HUES64 (cell line): ENCODE measurements at regions not wholly inside any gene's neighbourhood (a gene's known extent, or its start where the extent isn't known, plus 50 kb on each side); places are given as distances from the start of the nearest gene placed in this dataset.

Experiments
- H3K27ac ChIP-seq: 2 replicates; pipeline ENCODE4 v1.7.0; 2013; ENCODE audit warnings: low read depth, low read length, inconsistent platforms
- H3K27me3 ChIP-seq: 2 replicates; pipeline ENCODE4 v1.6.1; 2013; ENCODE audit warnings: mild to moderate bottlenecking, low read length; ENCODE audit not compliant: insufficient read depth
- H3K36me3 ChIP-seq: 2 replicates; pipeline ENCODE4 v1.6.1; 2013; ENCODE audit warnings: mild to moderate bottlenecking, low read length; ENCODE audit not compliant: insufficient read depth
- H3K4me1 ChIP-seq: 2 replicates; pipeline ENCODE4 v1.6.1; 2013; ENCODE audit warnings: mild to moderate bottlenecking, low read length, moderate library complexity; ENCODE audit not compliant: insufficient read depth
- H3K4me3 ChIP-seq: 2 replicates; pipeline ENCODE4 v1.5.1; 2013; ENCODE audit warnings: mild to moderate bottlenecking, low read length, moderate library complexity
- H3K9ac ChIP-seq: 2 replicates; pipeline ENCODE4 v1.6.1; 2013; ENCODE audit warnings: mild to moderate bottlenecking, low read depth, low read length
- H3K9me3 ChIP-seq: 2 replicates; pipeline ENCODE4 v1.6.1; 2013; ENCODE audit warnings: low read depth, low read length; ENCODE audit not compliant: insufficient read depth
- WGBS: fragments of 150-250, 120-280 bp; methylation state at CpG from one replicate; pipeline ENCODE4 v1.1.7; 2013; ENCODE audit warnings: missing lambda C conversion rate; 5-methylcytosine and 5-hydroxymethylcytosine counted together

DNA sequence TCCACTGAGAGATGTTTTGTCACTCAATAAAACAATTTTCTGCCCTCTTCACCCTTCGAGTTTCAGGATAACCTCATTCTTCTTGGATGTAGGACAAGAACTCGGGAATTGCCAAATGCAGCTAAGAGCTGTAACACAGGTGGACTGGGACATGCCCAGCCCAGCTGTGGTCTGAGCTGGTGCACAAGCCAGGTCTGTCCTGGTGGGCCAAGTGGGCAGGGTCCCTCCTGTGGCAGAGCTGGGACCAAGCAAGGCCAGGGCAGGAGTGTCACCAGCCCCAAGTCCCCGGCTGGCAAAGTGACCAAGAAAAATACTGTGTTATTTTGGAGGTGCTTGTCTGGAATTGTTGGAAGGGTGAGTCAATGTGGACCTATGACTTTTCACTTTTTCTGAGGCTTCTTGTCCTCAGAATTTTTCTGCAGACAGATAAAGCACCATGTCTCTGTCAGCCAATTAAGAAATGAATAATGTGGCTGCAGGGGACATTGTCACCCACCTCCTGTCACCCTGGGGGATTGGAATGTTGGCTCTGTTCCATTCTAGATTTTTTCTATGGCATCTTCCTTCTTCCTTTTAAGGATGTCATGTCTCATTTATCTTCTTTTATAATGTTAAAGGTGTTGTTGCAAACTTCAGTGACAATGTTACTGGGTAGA is 645.2 kb upstream of the EPHA6 start:
- 96% methylated on average over 3 of the region's 3 CpGs for WGBS
- peaks cover 46% of the 10 kb centered on the region for H3K9me3 ChIP-seq
- H3K4me1 ChIP-seq, result no peaks in the 10 kb centered on the region
- H3K4me3 ChIP-seq, result no peak overlapping the region
- no peaks in the 10 kb centered on the region for H3K36me3 ChIP-seq
- H3K27me3 ChIP-seq, result no peaks in the 10 kb centered on the region
- H3K27ac ChIP-seq, result no peak overlapping the region
- no peak overlapping the region for H3K9ac ChIP-seq

- no peak overlapping the region for H3K4me3 ChIP-seq
- H3K4me1 ChIP-seq, result no peaks in the 10 kb centered on the region
- no peak overlapping the region for H3K9ac ChIP-seq
- H3K9me3 ChIP-seq, result peaks cover 56% of the 10 kb centered on the region
- H3K27me3 ChIP-seq, result no peaks in the 10 kb centered on the region
- no peak overlapping the region for H3K27ac ChIP-seq
- H3K36me3 ChIP-seq, result no peaks in the 10 kb centered on the region
Observed at GRCh38 chr3:96172917-96173316, 641.5 kb upstream of the EPHA6 start.

DNA sequence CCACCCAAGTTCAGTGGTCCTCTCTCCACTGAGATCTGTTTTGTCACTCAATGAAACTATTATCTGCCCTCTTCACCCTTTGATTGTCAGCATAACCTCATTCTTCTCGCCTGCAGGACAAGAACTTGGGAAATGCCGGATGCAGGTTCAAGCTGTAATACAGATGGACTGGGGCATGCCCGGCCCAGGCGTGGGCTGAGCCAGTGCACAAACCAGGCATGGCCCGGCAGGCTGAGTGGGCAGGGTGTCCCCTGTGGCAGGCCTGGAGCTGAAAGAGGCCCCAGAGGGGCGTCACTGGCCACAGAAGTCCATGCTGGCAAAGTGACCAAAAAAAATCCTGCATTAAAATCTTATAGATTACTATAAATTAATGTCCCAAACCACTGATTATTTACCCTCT is 638.9 kb upstream of the EPHA6 start:
- H3K27me3 ChIP-seq, result no peaks in the 10 kb centered on the region
- 95% methylated on average over 6 of the region's 6 CpGs for WGBS
- H3K36me3 ChIP-seq, result no peaks in the 10 kb centered on the region
- H3K27ac ChIP-seq, result no peak overlapping the region
- no peaks in the 10 kb centered on the region for H3K4me1 ChIP-seq
- no peak overlapping the region for H3K4me3 ChIP-seq
- H3K9me3 ChIP-seq, result peaks cover 38% of the 10 kb centered on the region
- no peak overlapping the region for H3K9ac ChIP-seq

GRCh38 chr3:96182756-96183155 is 631.6 kb upstream of the EPHA6 start:
- Histone ChIP-seq H3K36me3 (no peaks in the 10 kb centered on the region), H3K27ac (no peak overlapping the region), H3K4me1 (no peaks in the 10 kb centered on the region), H3K27me3 (no peaks in the 10 kb centered on the region), H3K4me3 (no peak overlapping the region), H3K9ac (no peak overlapping the region), H3K9me3 (no peaks in the 10 kb centered on the region)
- WGBS, result 97% methylated on average over 1 of the region's 1 CpG

DNA sequence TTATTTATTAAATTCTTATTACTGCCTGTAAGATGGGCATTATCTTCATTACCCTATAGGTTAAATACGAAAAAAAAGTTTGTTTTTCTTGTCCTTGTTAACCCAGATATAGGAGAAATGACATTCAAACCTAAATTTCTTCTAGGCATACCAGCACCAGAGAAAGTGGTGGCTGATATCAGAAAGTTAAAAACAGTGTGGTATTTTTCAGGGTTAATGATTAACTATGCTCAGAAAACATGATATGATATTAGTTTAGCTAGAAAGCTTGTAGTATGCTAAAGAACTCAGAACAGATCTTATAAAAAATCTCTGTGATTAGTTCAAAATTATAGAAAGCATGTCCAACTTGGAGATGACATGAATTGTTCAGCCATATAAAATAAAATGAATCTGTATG is 630.5 kb upstream of the EPHA6 start:
- Histone ChIP-seq H3K4me3 (no peak overlapping the region), H3K36me3 (no peaks in the 10 kb centered on the region), H3K27me3 (no peaks in the 10 kb centered on the region), H3K27ac (no peak overlapping the region), H3K4me1 (no peaks in the 10 kb centered on the region), H3K9ac (no peak overlapping the region), H3K9me3 (no peaks in the 10 kb centered on the region)
- no CpG with 5 or more reads among the region's 1 CpG for WGBS

DNA sequence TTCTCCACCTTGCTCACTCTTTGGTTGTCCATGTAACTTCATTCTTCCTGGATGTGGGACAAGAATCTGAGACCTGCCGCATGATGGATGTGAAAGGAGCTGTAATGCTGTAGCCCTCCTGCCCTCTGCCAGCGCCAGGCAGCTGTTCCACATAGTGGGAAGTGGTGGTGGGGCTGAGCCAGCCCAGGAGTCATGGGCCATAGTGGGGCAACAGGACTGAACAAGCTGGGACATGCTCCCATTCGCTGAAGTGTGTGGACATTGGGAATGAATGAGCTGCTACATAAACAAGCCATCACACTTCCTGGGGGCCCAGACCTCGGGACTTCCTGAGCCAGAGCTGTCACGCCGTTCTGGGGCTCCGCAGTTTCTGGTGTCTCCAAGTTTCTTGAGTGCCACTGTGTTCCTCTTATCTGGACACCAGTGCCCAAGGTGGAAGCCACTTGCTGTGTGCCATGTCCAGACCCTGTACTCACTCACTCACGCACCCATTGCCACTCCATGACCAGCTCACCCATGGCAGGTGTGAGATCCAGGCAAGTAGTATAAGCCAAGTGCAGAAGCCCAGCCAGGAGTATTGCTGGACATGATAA is 624.3 kb upstream of the EPHA6 start:
- Histone ChIP-seq H3K4me1 (no peaks in the 10 kb centered on the region), H3K9ac (no peak overlapping the region), H3K9me3 (peaks cover 7% of the 10 kb centered on the region), H3K4me3 (no peak overlapping the region), H3K27ac (no peak overlapping the region), H3K36me3 (no peaks in the 10 kb centered on the region), H3K27me3 (no peaks in the 10 kb centered on the region)
- 96% methylated on average over 8 of the region's 8 CpGs for WGBS

GRCh38 chr3:96192966-96193550 is 621.3 kb upstream of the EPHA6 start:
- no peaks in the 10 kb centered on the region for H3K36me3 ChIP-seq
- no peak overlapping the region for H3K27ac ChIP-seq
- H3K4me1 ChIP-seq, result no peaks in the 10 kb centered on the region
- no peaks in the 10 kb centered on the region for H3K27me3 ChIP-seq
- H3K4me3 ChIP-seq, result no peak overlapping the region
- H3K9ac ChIP-seq, result no peak overlapping the region
- peaks cover 7% of the 10 kb centered on the region for H3K9me3 ChIP-seq
- WGBS, result 91% methylated on average over 3 of the region's 4 CpGs

GRCh38 chr3:96200897-96201296 is 613.5 kb upstream of the EPHA6 start:
- no peaks in the 10 kb centered on the region for H3K9me3 ChIP-seq
- no peak overlapping the region for H3K9ac ChIP-seq
- no peak overlapping the region for H3K4me3 ChIP-seq
- H3K4me1 ChIP-seq, result no peaks in the 10 kb centered on the region
- H3K27me3 ChIP-seq, result no peaks in the 10 kb centered on the region
- no peaks in the 10 kb centered on the region for H3K36me3 ChIP-seq
- no peak overlapping the region for H3K27ac ChIP-seq
- WGBS, result 90% methylated on average over 1 of the region's 1 CpG

GRCh38 chr3:96201463-96201862 is 612.9 kb upstream of the EPHA6 start:
- no peaks in the 10 kb centered on the region for H3K27me3 ChIP-seq
- no peaks in the 10 kb centered on the region for H3K4me1 ChIP-seq
- 90% methylated on average over 6 of the region's 6 CpGs for WGBS
- H3K36me3 ChIP-seq, result no peaks in the 10 kb centered on the region
- no peaks in the 10 kb centered on the region for H3K9me3 ChIP-seq
- no peak overlapping the region for H3K4me3 ChIP-seq
- no peak overlapping the region for H3K9ac ChIP-seq
- no peak overlapping the region for H3K27ac ChIP-seq

DNA sequence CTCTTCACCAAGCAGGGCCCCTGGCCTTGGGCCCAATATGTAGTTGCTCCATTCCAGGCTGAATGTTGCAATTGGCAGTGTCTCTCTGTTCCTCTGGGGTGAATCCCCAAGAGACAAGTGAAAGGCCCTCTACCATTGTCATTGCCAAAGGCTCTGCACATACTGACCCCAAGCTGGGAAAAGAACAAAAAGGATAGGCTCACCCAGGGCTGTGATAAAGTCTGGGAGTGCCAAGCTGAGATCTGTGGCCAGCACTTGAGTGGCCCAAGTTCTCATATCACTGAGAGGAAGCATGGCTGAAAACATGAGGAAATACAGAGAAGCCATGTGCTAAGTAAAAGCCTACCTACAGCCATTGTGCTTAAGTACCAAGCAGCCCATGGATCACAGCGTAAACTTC is 612.2 kb upstream of the EPHA6 start:
- no peak overlapping the region for H3K27ac ChIP-seq
- WGBS, result 89% methylated on average over 1 of the region's 1 CpG
- no peaks in the 10 kb centered on the region for H3K4me1 ChIP-seq
- H3K9ac ChIP-seq, result no peak overlapping the region
- no peak overlapping the region for H3K4me3 ChIP-seq
- H3K9me3 ChIP-seq, result no peaks in the 10 kb centered on the region
- no peaks in the 10 kb centered on the region for H3K27me3 ChIP-seq
- H3K36me3 ChIP-seq, result no peaks in the 10 kb centered on the region

DNA sequence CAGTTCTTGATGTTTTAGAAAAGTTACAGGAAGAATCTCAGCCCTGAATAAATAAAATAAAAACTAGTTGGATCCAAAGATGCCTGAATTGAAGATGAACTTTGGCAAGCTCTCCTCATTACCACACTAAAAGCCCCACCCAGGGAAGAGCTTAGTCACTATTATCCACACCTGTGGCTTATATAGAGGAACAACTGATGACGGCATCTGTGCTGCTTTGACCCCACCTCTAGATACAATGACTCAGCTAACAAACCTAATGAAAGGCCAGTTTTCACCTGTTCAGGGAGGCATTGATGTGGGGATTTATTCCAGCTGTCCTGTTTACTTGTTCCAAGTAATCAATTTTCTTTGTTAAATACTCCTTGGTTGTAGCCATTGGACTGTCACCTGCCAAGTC is 604.7 kb upstream of the EPHA6 start:
- no peak overlapping the region for H3K4me3 ChIP-seq
- 0 out of 2 replicates have a peak, but pooled peaks cover 2% of the 10 kb centered on the region for H3K9me3 ChIP-seq
- no peaks in the 10 kb centered on the region for H3K36me3 ChIP-seq
- H3K27ac ChIP-seq, result no peak overlapping the region
- H3K4me1 ChIP-seq, result no peaks in the 10 kb centered on the region
- H3K9ac ChIP-seq, result no peak overlapping the region
- H3K27me3 ChIP-seq, result no peaks in the 10 kb centered on the region
- WGBS, result 90% methylated on average over 1 of the region's 1 CpG
